ENCODE measurements at regions not wholly inside any gene's neighbourhood (a gene's known extent, or its start where the extent isn't known, plus 50 kb on each side); places are given as distances from the start of the nearest gene placed in this dataset.

DNA sequence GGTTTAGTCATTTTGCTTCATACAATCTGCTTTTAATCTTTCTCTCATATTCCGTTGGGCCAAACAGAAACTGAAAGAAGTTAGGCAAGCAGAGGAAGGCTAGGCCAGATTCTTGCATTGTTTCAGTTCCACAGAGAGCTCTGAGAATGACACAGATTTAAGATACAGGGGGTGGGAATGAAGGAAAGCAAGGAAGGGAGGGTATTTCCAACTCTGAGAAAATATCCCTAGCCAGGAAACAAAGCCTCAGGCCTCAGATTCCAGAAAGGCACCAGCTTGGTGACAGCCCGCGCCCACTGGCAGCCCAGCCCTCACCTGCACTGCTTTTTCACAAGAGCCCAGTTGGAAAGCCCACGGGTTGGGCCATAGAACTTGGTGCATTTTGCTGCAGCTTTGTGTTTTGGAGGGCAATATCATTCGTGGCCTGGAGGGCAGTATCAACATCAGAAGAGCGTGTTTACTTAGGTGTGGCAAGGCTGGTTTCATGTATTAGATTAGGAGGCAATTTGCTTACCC, 63.5 kb downstream of the ENC1 start:
- TF ChIP-seq, protein P1, sequence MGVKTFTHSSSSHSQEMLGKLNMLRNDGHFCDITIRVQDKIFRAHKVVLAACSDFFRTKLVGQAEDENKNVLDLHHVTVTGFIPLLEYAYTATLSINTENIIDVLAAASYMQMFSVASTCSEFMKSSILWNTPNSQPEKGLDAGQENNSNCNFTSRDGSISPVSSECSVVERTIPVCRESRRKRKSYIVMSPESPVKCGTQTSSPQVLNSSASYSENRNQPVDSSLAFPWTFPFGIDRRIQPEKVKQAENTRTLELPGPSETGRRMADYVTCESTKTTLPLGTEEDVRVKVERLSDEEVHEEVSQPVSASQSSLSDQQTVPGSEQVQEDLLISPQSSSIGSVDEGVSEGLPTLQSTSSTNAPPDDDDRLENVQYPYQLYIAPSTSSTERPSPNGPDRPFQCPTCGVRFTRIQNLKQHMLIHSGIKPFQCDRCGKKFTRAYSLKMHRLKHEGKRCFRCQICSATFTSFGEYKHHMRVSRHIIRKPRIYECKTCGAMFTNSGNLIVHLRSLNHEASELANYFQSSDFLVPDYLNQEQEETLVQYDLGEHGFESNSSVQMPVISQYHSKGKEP (tag by site-specific recombination; IDR thresholded peaks at IDR 0.05) = no peak
- no peak for TF ChIP-seq ZNF146 (tag by site-specific recombination; IDR thresholded peaks at IDR 0.05)
- no peak for TF ChIP-seq ZBTB7A (tag by site-specific recombination; IDR thresholded peaks at IDR 0.05; ENCODE audit: low read depth)
- TF ChIP-seq, protein P2, sequence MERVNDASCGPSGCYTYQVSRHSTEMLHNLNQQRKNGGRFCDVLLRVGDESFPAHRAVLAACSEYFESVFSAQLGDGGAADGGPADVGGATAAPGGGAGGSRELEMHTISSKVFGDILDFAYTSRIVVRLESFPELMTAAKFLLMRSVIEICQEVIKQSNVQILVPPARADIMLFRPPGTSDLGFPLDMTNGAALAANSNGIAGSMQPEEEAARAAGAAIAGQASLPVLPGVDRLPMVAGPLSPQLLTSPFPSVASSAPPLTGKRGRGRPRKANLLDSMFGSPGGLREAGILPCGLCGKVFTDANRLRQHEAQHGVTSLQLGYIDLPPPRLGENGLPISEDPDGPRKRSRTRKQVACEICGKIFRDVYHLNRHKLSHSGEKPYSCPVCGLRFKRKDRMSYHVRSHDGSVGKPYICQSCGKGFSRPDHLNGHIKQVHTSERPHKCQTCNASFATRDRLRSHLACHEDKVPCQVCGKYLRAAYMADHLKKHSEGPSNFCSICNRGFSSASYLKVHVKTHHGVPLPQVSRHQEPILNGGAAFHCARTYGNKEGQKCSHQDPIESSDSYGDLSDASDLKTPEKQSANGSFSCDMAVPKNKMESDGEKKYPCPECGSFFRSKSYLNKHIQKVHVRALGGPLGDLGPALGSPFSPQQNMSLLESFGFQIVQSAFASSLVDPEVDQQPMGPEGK (tag by site-specific recombination; IDR thresholded peaks at IDR 0.05) = no peak
- TF ChIP-seq OVOL3 (tag by site-specific recombination; IDR thresholded peaks at IDR 0.05) = no peak
- no peak for TF ChIP-seq ZNF747 (tag by site-specific recombination; IDR thresholded peaks at IDR 0.05)
- TF ChIP-seq, protein P3, sequence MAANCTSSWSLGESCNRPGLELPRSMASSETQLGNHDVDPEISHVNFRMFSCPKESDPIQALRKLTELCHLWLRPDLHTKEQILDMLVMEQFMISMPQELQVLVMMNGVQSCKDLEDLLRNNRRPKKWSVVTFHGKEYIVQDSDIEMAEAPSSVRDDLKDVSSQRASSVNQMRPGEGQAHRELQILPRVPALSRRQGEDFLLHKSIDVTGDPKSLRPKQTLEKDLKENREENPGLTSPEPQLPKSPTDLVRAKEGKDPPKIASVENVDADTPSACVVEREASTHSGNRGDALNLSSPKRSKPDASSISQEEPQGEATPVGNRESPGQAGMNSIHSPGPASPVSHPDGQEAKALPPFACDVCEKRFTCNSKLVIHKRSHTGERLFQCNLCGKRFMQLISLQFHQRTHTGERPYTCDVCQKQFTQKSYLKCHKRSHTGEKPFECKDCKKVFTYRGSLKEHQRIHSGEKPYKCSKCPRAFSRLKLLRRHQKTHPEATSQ (tag by site-specific recombination; IDR thresholded peaks at IDR 0.05) = no peak
- no peak for TF ChIP-seq KLF10 (tag by site-specific recombination; IDR thresholded peaks at IDR 0.05)
- TF ChIP-seq ZNF558 (tag by site-specific recombination; IDR thresholded peaks at IDR 0.05) = no peak
- TF ChIP-seq, protein P4, sequence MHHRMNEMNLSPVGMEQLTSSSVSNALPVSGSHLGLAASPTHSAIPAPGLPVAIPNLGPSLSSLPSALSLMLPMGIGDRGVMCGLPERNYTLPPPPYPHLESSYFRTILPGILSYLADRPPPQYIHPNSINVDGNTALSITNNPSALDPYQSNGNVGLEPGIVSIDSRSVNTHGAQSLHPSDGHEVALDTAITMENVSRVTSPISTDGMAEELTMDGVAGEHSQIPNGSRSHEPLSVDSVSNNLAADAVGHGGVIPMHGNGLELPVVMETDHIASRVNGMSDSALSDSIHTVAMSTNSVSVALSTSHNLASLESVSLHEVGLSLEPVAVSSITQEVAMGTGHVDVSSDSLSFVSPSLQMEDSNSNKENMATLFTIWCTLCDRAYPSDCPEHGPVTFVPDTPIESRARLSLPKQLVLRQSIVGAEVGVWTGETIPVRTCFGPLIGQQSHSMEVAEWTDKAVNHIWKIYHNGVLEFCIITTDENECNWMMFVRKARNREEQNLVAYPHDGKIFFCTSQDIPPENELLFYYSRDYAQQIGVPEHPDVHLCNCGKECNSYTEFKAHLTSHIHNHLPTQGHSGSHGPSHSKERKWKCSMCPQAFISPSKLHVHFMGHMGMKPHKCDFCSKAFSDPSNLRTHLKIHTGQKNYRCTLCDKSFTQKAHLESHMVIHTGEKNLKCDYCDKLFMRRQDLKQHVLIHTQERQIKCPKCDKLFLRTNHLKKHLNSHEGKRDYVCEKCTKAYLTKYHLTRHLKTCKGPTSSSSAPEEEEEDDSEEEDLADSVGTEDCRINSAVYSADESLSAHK (tag by site-specific recombination; IDR thresholded peaks at IDR 0.05) = no peak
- TF ChIP-seq, protein P5, sequence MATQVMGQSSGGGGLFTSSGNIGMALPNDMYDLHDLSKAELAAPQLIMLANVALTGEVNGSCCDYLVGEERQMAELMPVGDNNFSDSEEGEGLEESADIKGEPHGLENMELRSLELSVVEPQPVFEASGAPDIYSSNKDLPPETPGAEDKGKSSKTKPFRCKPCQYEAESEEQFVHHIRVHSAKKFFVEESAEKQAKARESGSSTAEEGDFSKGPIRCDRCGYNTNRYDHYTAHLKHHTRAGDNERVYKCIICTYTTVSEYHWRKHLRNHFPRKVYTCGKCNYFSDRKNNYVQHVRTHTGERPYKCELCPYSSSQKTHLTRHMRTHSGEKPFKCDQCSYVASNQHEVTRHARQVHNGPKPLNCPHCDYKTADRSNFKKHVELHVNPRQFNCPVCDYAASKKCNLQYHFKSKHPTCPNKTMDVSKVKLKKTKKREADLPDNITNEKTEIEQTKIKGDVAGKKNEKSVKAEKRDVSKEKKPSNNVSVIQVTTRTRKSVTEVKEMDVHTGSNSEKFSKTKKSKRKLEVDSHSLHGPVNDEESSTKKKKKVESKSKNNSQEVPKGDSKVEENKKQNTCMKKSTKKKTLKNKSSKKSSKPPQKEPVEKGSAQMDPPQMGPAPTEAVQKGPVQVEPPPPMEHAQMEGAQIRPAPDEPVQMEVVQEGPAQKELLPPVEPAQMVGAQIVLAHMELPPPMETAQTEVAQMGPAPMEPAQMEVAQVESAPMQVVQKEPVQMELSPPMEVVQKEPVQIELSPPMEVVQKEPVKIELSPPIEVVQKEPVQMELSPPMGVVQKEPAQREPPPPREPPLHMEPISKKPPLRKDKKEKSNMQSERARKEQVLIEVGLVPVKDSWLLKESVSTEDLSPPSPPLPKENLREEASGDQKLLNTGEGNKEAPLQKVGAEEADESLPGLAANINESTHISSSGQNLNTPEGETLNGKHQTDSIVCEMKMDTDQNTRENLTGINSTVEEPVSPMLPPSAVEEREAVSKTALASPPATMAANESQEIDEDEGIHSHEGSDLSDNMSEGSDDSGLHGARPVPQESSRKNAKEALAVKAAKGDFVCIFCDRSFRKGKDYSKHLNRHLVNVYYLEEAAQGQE (tag by site-specific recombination; IDR thresholded peaks at IDR 0.05) = no peak
- TF ChIP-seq, protein P6, sequence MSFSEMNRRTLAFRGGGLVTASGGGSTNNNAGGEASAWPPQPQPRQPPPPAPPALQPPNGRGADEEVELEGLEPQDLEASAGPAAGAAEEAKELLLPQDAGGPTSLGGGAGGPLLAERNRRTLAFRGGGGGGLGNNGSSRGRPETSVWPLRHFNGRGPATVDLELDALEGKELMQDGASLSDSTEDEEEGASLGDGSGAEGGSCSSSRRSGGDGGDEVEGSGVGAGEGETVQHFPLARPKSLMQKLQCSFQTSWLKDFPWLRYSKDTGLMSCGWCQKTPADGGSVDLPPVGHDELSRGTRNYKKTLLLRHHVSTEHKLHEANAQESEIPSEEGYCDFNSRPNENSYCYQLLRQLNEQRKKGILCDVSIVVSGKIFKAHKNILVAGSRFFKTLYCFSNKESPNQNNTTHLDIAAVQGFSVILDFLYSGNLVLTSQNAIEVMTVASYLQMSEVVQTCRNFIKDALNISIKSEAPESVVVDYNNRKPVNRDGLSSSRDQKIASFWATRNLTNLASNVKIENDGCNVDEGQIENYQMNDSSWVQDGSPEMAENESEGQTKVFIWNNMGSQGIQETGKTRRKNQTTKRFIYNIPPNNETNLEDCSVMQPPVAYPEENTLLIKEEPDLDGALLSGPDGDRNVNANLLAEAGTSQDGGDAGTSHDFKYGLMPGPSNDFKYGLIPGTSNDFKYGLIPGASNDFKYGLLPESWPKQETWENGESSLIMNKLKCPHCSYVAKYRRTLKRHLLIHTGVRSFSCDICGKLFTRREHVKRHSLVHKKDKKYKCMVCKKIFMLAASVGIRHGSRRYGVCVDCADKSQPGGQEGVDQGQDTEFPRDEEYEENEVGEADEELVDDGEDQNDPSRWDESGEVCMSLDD (tag by site-specific recombination; IDR thresholded peaks at IDR 0.05) = no peak
- TF ChIP-seq ZNF544 (tag by site-specific recombination; IDR thresholded peaks at IDR 0.05) = no peak
- no peak for TF ChIP-seq BCL11B (tag by site-specific recombination; IDR thresholded peaks at IDR 0.05; ENCODE audit: low read depth)
- no peak for TF ChIP-seq ZNF560 (tag by site-specific recombination; IDR thresholded peaks at IDR 0.05; ENCODE audit: borderline replicate concordance)
- no peak for TF ChIP-seq KLF1 (tag by site-specific recombination; IDR thresholded peaks at IDR 0.05)
- no peak for TF ChIP-seq ZNF785 (tag by site-specific recombination; IDR thresholded peaks at IDR 0.05)
- TF ChIP-seq ZNF16 (tag by site-specific recombination; IDR thresholded peaks at IDR 0.05; ENCODE audit: low read depth) = no peak
- no peak for TF ChIP-seq ZNF473 (tag by site-specific recombination; IDR thresholded peaks at IDR 0.05)
- H3K4me3 ChIP-seq (ENCODE audit: low read depth, low read length) = no peak overlapping the region
- CTCF ChIA-PET = no interaction called here
- H3K36me3 ChIP-seq (ENCODE audit: control insufficient read depth in 2 of 2, insufficient read depth in 1 of 2, low read length in 2 of 2) = no peaks in the 10 kb centered on the region
- no peaks in the 10 kb centered on the region for H3K9me3 ChIP-seq (ENCODE audit: control insufficient read depth, insufficient read depth, low read depth, low read length)
- no peak overlapping the region for H3K27ac ChIP-seq (ENCODE audit: extremely low read depth, low read depth, low read length)
- POLR2A ChIA-PET = no interaction called here
- H3K4me1 ChIP-seq (ENCODE audit: control insufficient read depth, insufficient read depth, low read length) = no peaks in the 10 kb centered on the region

Measured in HEK293 (cell line).